GM21360 (cell line): ENCODE measurements at regions not wholly inside any gene's neighbourhood (a gene's known extent, or its start where the extent isn't known, plus 50 kb on each side); places are given as distances from the start of the nearest gene placed in this dataset.
"Not testable (repeated sequence)": the region's sequence is repeated elsewhere in the genome, so short reads cannot be mapped to it uniquely, and the experiment has no call there.

Experiments
- ATAC-seq: cut with Tn5 transposase; IDR thresholded peaks from one replicate; pipeline ENCODE4 v1.9.1; 2021; ENCODE audit warnings: mild to moderate bottlenecking, moderate library complexity; ENCODE audit not compliant: unreplicated experiment

DNA sequence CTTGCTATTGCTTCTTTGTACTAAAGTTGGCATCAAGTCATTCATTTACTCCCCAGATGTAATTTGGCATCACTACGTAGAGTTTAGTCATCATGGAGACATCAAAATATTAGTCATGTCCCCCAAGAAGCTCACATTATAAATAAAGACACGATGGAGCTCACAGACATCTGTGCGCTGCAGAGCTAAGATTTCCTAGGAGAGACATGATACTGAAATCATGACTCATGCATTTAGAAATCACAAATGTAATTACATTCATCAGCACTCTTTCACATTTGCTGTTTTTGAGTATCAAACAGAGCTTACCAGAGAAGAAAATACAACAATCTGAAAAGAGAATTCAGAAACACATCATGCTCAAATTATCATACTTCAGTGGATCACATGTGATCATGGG, 169.8 kb downstream of the LRIG3 start:
- ATAC-seq: no peak

DNA sequence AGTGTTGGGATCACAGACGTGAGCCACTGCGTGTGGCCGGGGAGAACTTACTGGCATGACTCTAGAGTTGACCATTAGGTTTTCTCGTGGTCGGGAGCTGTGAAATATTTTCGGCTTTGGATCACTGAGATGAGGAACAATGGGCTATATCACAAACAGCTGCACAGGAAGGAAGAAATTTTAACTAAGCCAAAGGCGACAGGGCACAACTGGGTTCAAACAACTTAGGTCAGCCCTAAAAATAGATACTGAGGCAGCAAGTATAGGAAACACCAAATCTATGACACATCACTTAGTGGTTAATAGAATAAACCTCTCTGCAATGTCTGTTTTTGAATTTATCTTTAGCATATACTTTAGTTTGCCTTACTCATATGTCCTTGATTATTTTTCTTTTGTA, 162.9 kb downstream of the LRIG3 start:
- no peak for ATAC-seq

- not testable (repeated sequence) for ATAC-seq
These were observed 160.6 kb downstream of the LRIG3 start for GRCh38 chr12:58759745-58760144.

- no peak for ATAC-seq
These were observed 159.0 kb downstream of the LRIG3 start for GRCh38 chr12:58761308-58761707.

- ATAC-seq: no peak
These were observed 156.0 kb downstream of the LRIG3 start for GRCh38 chr12:58764100-58764953.

GRCh38 chr12:58765076-58765475, 155.2 kb downstream of the LRIG3 start:
- no peak for ATAC-seq

DNA sequence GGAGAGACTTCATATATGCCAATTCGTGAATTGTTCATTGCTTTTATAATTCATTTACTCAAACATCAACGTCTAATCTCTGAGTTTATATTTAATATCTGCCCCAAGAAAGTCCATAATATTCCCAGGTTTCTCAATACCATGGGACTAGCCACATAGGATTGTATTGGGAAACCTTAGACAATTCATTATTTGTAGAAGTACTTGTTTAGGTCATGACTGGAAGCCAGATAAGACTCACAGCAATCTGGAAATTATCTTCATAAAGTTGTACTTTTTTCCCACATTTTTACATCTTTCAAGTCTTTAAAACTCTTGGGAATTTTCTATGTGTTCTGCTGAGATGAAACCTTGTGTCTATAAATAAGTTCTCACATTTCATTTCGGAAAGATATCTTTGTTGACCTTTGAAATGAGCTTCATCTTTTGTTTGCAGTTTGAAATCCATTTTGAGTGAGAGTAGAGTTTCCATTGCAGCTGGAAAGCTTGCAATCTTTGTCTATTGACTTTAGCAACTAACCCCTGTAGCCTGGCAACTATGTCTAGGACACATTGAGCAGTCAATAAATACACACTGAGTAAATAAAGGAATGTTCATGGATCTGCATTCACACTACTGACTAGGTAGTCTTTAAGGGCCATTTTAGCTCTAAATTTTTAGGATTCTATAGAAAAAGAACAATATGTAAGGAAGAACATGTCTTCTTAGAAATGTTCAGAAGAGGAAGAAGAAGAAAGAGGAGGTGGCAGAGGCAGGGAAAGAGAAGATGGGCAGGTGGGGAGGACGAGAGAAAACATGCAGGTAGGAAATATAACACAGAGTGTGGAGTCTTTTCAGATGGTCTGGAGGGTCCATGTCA, 154.4 kb downstream of the LRIG3 start:
- no peak for ATAC-seq

GRCh38 chr12:58766513-58766870, 153.8 kb downstream of the LRIG3 start:
- no peak for ATAC-seq

DNA sequence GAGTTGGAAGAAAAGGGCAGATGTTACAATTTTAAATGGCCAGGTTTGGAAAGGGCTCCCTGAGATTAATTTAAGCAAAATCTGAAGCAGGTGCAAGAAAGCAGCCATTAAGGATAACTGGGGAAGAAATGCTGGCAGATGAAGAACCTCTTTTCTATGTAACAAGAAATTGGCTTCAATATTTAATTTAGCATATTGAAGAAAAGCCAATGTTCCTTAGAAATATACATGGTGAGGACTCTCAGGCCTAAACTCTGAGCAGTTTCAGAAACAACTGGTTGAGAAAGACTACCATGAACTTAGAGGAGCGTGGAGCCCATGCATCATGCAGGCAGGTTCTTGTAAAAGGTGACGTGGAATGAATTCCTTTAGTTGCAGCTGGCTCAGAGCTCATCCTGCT, 152.8 kb downstream of the LRIG3 start:
- no peak for ATAC-seq

- ATAC-seq: no peak
These were observed 146.3 kb downstream of the LRIG3 start for GRCh38 chr12:58773986-58774385.

DNA sequence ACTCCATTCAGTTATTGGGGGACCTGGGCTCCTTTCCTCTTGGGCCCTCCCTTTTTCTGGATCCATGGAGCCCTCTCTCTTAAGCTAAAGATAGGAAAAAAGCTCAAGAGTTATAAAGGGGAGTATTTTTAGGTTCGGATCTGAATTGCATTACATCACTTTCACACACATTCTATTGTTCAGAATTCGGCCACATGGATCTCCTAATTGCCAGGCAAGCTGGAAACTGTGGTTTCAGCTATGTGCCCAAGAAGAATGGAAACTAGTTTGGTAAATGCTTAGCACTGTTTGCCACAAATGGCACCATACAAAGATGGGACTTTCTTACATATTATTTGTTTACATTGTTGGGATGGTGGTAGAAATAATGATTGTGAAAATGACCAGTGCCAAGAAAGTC, 145.6 kb downstream of the LRIG3 start:
- no peak for ATAC-seq

- ATAC-seq: no peak
These were observed 144.9 kb downstream of the LRIG3 start for GRCh38 chr12:58775396-58775795.

DNA sequence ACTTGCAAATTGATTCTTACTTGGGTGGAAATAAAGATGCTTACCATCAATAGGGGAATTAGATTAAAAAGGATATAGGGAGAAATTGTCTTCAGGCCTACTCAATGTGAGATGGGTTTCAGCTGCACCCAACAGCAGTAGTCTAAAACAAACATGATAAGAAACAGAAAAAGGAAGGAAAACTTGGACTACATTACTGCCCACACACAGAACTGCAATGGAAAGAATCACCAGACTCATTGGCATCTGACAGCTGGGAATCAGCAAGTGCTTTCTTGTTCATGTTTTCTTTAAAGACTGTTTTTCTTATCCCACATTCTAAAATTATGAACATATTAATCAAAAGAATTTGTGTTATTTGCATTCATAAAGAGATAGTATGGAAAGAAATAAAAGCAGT, 144.2 kb downstream of the LRIG3 start:
- ATAC-seq: no peak

DNA sequence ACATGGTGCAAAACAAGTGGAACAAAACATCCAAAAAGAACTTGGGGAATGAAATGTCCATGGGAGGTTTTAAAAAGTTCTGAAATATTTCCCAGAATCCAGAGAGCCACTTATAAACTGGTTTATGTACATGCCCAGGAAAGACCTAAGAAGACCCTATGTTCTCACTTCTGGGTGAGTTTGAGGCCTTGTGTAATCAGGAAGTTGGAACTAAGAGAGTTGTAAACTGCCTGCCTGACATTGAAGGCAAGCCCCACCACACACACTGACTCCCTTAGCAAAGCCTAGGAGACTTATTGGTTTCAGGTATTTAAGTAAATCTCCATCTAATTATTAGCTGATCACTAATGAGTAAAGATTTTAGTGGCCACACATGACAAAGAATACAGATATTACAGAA, 142.5 kb downstream of the LRIG3 start:
- no peak for ATAC-seq

DNA sequence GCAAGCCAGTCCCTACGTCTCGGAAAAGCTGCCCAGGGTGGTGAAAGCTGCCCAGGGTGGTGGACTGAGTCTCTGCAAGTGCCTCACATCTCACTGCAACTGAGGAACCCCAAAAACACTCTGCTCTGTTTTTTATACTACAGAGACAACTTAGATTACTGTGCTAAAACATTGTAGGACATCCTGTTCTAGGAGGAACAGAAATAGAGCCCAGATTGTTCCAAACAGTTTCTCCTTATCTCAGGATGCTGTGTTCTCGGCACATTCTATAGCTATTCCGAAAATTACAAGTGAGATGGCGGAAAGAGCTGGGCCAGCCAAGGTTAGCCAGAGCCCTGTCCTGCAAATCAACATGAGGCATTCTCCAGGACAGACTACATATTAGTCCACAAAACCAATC, 138.7 kb downstream of the LRIG3 start:
- no peak for ATAC-seq

DNA sequence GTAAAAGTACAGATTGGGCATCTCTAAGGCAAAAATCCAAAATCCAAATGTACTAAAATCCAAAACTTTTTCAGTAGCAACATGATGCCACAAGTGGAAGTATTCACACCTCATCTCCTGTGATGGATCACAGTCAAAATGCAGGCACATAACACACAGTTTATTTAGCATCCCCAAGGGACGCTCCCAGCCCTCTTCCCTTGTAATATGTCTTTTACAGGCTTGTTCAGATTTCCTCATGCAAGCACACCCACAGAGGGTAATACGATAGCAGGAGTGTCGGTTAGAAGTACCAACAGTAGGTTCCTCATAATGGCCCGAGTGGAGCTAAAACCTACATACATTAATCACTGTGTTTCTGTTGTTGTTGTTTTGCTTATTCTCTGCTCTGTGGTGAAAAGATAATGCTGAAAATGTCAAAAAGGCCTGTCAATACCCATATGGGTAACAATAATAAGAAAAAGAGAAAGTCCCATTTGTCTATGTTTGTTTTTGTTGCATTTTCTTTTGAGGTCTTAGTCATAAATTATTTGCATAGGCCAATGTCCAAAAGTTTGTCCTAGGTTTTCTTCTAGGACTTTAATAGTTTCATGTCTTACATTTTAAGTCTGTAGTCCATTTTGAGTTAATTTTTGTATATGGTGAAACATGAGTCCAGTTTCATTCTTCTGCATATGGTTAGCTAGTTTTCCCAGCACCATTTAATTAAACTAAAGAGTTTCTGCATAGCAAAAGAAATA, 133.1 kb downstream of the LRIG3 start:
- no peak for ATAC-seq

GRCh38 chr12:58794859-58795258, 125.4 kb downstream of the LRIG3 start:
- ATAC-seq: no peak

- ATAC-seq: no peak
These were observed 124.5 kb downstream of the LRIG3 start for GRCh38 chr12:58795825-58796224.

DNA sequence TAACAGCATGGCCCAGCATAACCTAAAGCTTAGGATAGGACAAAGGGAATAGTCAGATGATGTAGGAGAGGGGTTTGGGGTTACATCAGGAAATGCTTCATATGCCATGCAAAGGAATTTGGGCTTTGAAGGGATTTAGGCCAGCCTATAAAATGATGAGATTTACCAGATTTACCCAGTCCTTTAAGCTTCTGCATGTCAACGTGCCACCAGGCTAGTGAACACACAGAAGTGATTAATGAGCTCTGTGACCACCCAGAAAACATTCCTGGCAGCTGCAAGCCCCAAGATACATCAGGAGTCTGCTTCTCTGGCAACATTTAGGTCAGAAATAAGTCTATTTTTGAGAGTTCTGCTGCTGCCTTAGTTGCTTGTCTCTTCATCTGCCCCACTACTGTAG, 118.3 kb downstream of the LRIG3 start:
- ATAC-seq: no peak

GRCh38 chr12:58803908-58804307, 116.4 kb downstream of the LRIG3 start:
- ATAC-seq: no peak

GRCh38 chr12:58804749-58805148, 115.6 kb downstream of the LRIG3 start:
- ATAC-seq: peak; percentile 82
